Spleen (tissue), 7 donors: ENCODE measurements at regions not wholly inside any gene's neighbourhood (a gene's known extent, or its start where the extent isn't known, plus 50 kb on each side); places are given as distances from the start of the nearest gene placed in this dataset.

ENCODE experiments used
- CTCF ChIP-seq, 11 experiments: fragments of 200-600 bp in 7 of 11; fragments of 450-650 bp in 4 of 11; sonication (generic) in 4 of 11; IDR thresholded peaks in 8 of 11; conservative IDR thresholded peaks in 3 of 11; 1 replicate in 7 of 11; 2 replicates in 4 of 11; pipeline versions ENCODE4 v1.4.0 to v1.8.0; 2016 to 2021; ENCODE audit warnings: antibody characterized with exemption in 11 of 11, inconsistent platforms in 4 of 11, mild to moderate bottlenecking in 1 of 11
- POLR2A ChIP-seq, 3 donors: fragments of 450-650 bp; IDR thresholded peaks; one replicate each; pipeline ENCODE4 v1.5.1; 2017; ENCODE audit warnings: antibody characterized with exemption in 3 of 3, mild to moderate bottlenecking in 1 of 3
- POLR2AphosphoS5 ChIP-seq, 3 donors: sonication (generic); formaldehyde crosslinking; IDR thresholded peaks; one replicate each; pipeline ENCODE4 v1.5.1; 2017; ENCODE audit warnings: antibody characterized with exemption in 3 of 3
- donor health status: DM: no; HTN: no; CAD: no; lungs with moderate emphysema.
- donor health status: DM: no; HTN: no; CAD: no.
- donor health status: DM: no; HTN: no; CAD: no.

- TF ChIP-seq CTCF (IDR thresholded peaks at IDR 0.05 in 8 of 11, conservative IDR thresholded peaks at IDR 0.05 in 3 of 11) (no peak), POLR2A (IDR thresholded peaks at IDR 0.05) (no peak), POLR2AphosphoS5 (IDR thresholded peaks at IDR 0.05) (no peak)
Observed at GRCh38 chr16:9351841-9352434, 260.5 kb downstream of the HAPSTR1 start.
